ENCODE measurements at regions not wholly inside any gene's neighbourhood (a gene's known extent, or its start where the extent isn't known, plus 50 kb on each side); places are given as distances from the start of the nearest gene placed in this dataset.

DNA sequence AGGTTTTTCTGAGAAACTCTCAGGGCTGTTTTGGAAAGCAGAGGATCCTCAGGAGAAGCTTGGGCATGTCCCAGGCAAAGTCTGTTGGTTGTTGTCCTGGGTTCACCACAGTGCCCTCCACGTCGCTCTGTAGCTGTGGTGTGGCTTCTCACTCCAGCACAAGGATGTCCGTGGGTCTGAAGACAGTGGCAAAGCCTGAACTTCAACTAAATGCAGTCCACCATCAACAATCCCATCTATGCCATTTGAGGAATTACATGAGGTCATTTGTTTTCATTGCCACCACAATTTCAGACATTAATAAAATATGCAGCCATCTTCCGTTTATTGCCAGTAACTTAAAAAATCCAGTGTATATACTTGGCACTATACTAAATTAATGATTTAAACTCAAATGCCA, 272.1 kb downstream of the LRIG3 start:
- TF ChIP-seq CTCF (IDR thresholded peaks at IDR 0.05; ENCODE audit: insufficient read depth, low read length, poor library complexity, severe bottlenecking) (no peak), EZH2phosphoT487 (conservative IDR thresholded peaks at IDR 0.05; ENCODE audit: low read length) (no peak)
